Mesodermal cell (in vitro differentiated cells): ENCODE measurements at regions not wholly inside any gene's neighbourhood (a gene's known extent, or its start where the extent isn't known, plus 50 kb on each side); places are given as distances from the start of the nearest gene placed in this dataset.
"Not testable (repeated sequence)": the region's sequence is repeated elsewhere in the genome, so short reads cannot be mapped to it uniquely, and the experiment has no call there.

Source experiments
- H3K27ac ChIP-seq: 2 replicates; pipeline ENCODE4 v1.7.0; 2013; ENCODE audit warnings: mild to moderate bottlenecking, low read depth, low read length, moderate library complexity; ENCODE audit not compliant: severe bottlenecking
- H3K36me3 ChIP-seq: 2 replicates; pipeline ENCODE4 v1.7.1; 2013; ENCODE audit warnings: mild to moderate bottlenecking, low read length, moderate library complexity; ENCODE audit not compliant: control insufficient read depth, insufficient read depth
- H3K4me1 ChIP-seq: one replicate; pipeline ENCODE4 v1.7.1; 2013; ENCODE audit warnings: mild to moderate bottlenecking, low read length; ENCODE audit not compliant: insufficient read depth, control insufficient read depth, poor library complexity, severe bottlenecking
- H3K4me3 ChIP-seq: 2 replicates; pipeline ENCODE4 v1.7.0; 2013; ENCODE audit warnings: low read length, control low read depth, mild to moderate bottlenecking; ENCODE audit not compliant: insufficient read depth, poor library complexity, severe bottlenecking; ENCODE audit errors: extremely low read depth
- H3K9me3 ChIP-seq: 2 replicates; pipeline ENCODE4 v1.7.1; 2013; ENCODE audit warnings: mild to moderate bottlenecking, low read length, moderate library complexity; ENCODE audit not compliant: control insufficient read depth
- WGBS, 2 experiments: methylation state at CpG; one replicate each; pipeline ENCODE4 v1.1.5; 2013; ENCODE audit warnings: missing lambda C conversion rate in 2 of 2; ENCODE audit not compliant: insufficient coverage in 2 of 2; 5-methylcytosine and 5-hydroxymethylcytosine counted together

GRCh38 chr10:130707389-130707979 is 571.3 kb downstream of the GLRX3 start:
- WGBS, 2 experiments: 86 to 92% methylated on average over 6 to 7 of the region's 7 CpGs
- no peak overlapping the region for H3K4me3 ChIP-seq
- H3K9me3 ChIP-seq: no peaks in the 10 kb centered on the region
- no peaks in the 10 kb centered on the region for H3K4me1 ChIP-seq
- no peak overlapping the region for H3K27ac ChIP-seq
- no peaks in the 10 kb centered on the region for H3K36me3 ChIP-seq

- H3K36me3 ChIP-seq: no peaks in the 10 kb centered on the region
- H3K27ac ChIP-seq: no peak overlapping the region
- 86 to 94% methylated on average over 17 to 18 of the region's 18 CpGs for WGBS, 2 experiments
- no peaks in the 10 kb centered on the region for H3K9me3 ChIP-seq
- H3K4me1 ChIP-seq: no peaks in the 10 kb centered on the region
- no peak overlapping the region for H3K4me3 ChIP-seq
Measured at GRCh38 chr10:130708465-130709070, 572.4 kb downstream of the GLRX3 start.

- Histone ChIP-seq H3K36me3 (no peaks in the 10 kb centered on the region), H3K27ac (no peak overlapping the region), H3K9me3 (no peaks in the 10 kb centered on the region), H3K4me1 (no peaks in the 10 kb centered on the region), H3K4me3 (no peak overlapping the region)
- WGBS, 2 experiments: 75 to 90% methylated on average over 2 of the region's 2 CpGs
Measured at GRCh38 chr10:130709415-130709814, 573.2 kb downstream of the GLRX3 start.

- 84 to 93% methylated on average over 8 to 10 of the region's 14 CpGs for WGBS, 2 experiments
- no peak overlapping the region for H3K27ac ChIP-seq
Measured at GRCh38 chr10:130711072-130711471, 574.9 kb downstream of the GLRX3 start.

GRCh38 chr10:130713135-130713534 is 576.9 kb downstream of the GLRX3 start:
- no peaks in the 10 kb centered on the region for H3K4me1 ChIP-seq
- peaks cover 6% of the 10 kb centered on the region for H3K9me3 ChIP-seq
- H3K36me3 ChIP-seq: no peaks in the 10 kb centered on the region
- 91 to 95% methylated on average over 3 to 4 of the region's 4 CpGs for WGBS, 2 experiments
- H3K27ac ChIP-seq: no peak overlapping the region
- H3K4me3 ChIP-seq: no peak overlapping the region

More at GRCh38 chr10:130711072-130711471, 574.9 kb downstream of the GLRX3 start:
- no peaks in the 10 kb centered on the region for H3K36me3 ChIP-seq
- no peaks in the 10 kb centered on the region for H3K9me3 ChIP-seq
- no peak overlapping the region for H3K4me3 ChIP-seq
- no peaks in the 10 kb centered on the region for H3K4me1 ChIP-seq

GRCh38 chr10:130713731-130714130 is 577.5 kb downstream of the GLRX3 start:
- no peak overlapping the region for H3K27ac ChIP-seq
- no peak overlapping the region for H3K4me3 ChIP-seq
- no peaks in the 10 kb centered on the region for H3K4me1 ChIP-seq
- H3K9me3 ChIP-seq: peaks cover 6% of the 10 kb centered on the region
- H3K36me3 ChIP-seq: no peaks in the 10 kb centered on the region
- 82 to 96% methylated on average over 8 of the region's 8 CpGs for WGBS, 2 experiments

- H3K27ac ChIP-seq: no peak overlapping the region
- WGBS, 2 experiments: 78 to 80% methylated on average over 9 to 12 of the region's 20 CpGs
Measured at GRCh38 chr10:130714742-130715467, 578.7 kb downstream of the GLRX3 start.

GRCh38 chr10:130715686-130716670 is 579.8 kb downstream of the GLRX3 start:
- 84 to 89% methylated on average over 7 to 11 of the region's 12 CpGs for WGBS, 2 experiments
- no peak overlapping the region for H3K27ac ChIP-seq
- H3K36me3 ChIP-seq: no peaks in the 10 kb centered on the region
- H3K9me3 ChIP-seq: peaks cover 19% of the 10 kb centered on the region
- no peaks in the 10 kb centered on the region for H3K4me1 ChIP-seq
- no peak overlapping the region for H3K4me3 ChIP-seq

More at GRCh38 chr10:130714742-130715467, 578.7 kb downstream of the GLRX3 start:
- Histone ChIP-seq H3K36me3 (no peaks in the 10 kb centered on the region), H3K4me3 (no peak overlapping the region), H3K9me3 (peaks cover 13% of the 10 kb centered on the region), H3K4me1 (no peaks in the 10 kb centered on the region)

- Histone ChIP-seq H3K4me1 (no peaks in the 10 kb centered on the region), H3K36me3 (no peaks in the 10 kb centered on the region), H3K4me3 (no peak overlapping the region), H3K27ac (no peak overlapping the region), H3K9me3 (peaks cover 19% of the 10 kb centered on the region)
- 82 to 89% methylated on average over 7 of the region's 7 CpGs for WGBS, 2 experiments
Measured at GRCh38 chr10:130717083-130717482, 580.9 kb downstream of the GLRX3 start.

GRCh38 chr10:130718744-130719447 is 582.7 kb downstream of the GLRX3 start:
- 73 to 90% methylated on average over 2 to 3 of the region's 9 CpGs for WGBS, 2 experiments
- H3K36me3 ChIP-seq, H3K4me1 ChIP-seq, H3K4me3 ChIP-seq: not testable (repeated sequence)
- H3K9me3 ChIP-seq: peaks cover 19% of the 10 kb centered on the region
- H3K27ac ChIP-seq: peak overlapping the region; percentile 36
